K562 (cell line): ENCODE measurements at regions not wholly inside any gene's neighbourhood (a gene's known extent, or its start where the extent isn't known, plus 50 kb on each side); places are given as distances from the start of the nearest gene placed in this dataset.

ENCODE experiments used
- ATAC-seq: fragments of 200-7000 bp; cut with Tn5 transposase; 3 replicates; pipeline ENCODE4 v1.9.1; 2020; ENCODE audit warnings: moderate library complexity
- BruUV-seq: library from RNA; stranded (reverse); fragments of 400-500 nt; replicated peaks from 2 replicates; lab custom pipeline; 2021; lab: Mats Ljungman, UMichigan
- CTCF ChIA-PET: fragments of 300-600 bp; formaldehyde crosslinking; extraction: SDS; loops from one replicate; lab custom pipeline; 2021; ENCODE audit warnings: low intra/inter-chr PET ratio; lab: Yijun Ruan, JAX
- POLR2A ChIA-PET: fragments of 300-600, 350-650 bp; sonication (Branson Sonifier 250); formaldehyde crosslinking; extraction: SDS; loops from one replicate; lab custom pipeline; 2021; ENCODE audit warnings: antibody characterized with exemption, inconsistent platforms; lab: Yijun Ruan, JAX
- DNase-seq, 4 experiments: peaks; one replicate each; pipeline versions ENCODE4 v3.0.0 to v3.0.0-alpha.2; 2011 to 2018; ENCODE audit warnings: low spot score in 3 of 4, mixed read lengths in 3 of 4; ENCODE audit errors: extremely low read depth in 1 of 4
- FAIRE-seq: peaks from 2 replicates; lab custom pipeline; 2011; peaks lifted over from hg19 to GRCh38; lab: Jason Lieb, UNC
- H2AFZ ChIP-seq: 2 replicates; pipeline ENCODE4 v1.6.0; 2011; ENCODE audit warnings: low read depth, low read length, control low read depth, inconsistent platforms
- H3K27ac ChIP-seq: fragments of 200-600 bp; 3 replicates; pipeline ENCODE4 v1.8.0; 2011; ENCODE audit warnings: low read depth, mild to moderate bottlenecking, control low read depth, inconsistent platforms, low read length, moderate library complexity, mixed read lengths; ENCODE audit errors: extremely low read depth
- H3K27me3 ChIP-seq, 2 experiments: fragments of 300-600 bp in 1 of 2; 2 replicates in 1 of 2; 3 replicates in 1 of 2; pipeline versions ENCODE4 v1.6.0 to v1.8.0; 2011; ENCODE audit warnings: inconsistent platforms in 2 of 2, low read length in 2 of 2, mild to moderate bottlenecking in 1 of 2, mixed read lengths in 1 of 2, moderate library complexity in 1 of 2; ENCODE audit not compliant: control insufficient read depth in 2 of 2, insufficient read depth in 2 of 2
- H3K36me3 ChIP-seq: fragments of 300-600 bp; 3 replicates; pipeline ENCODE4 v1.8.0; 2011; ENCODE audit warnings: mild to moderate bottlenecking, low read length, inconsistent platforms; ENCODE audit not compliant: control insufficient read depth, insufficient read depth
- H3K4me1 ChIP-seq, 2 experiments: fragments of 200-600 bp in 1 of 2; replicated peaks in 1 of 2; 2 replicates in 1 of 2; 3 replicates in 1 of 2; pipeline versions ENCODE4 v1.5.1 to v1.8.0; 2011; ENCODE audit warnings: inconsistent platforms in 2 of 2, low read length in 2 of 2, mild to moderate bottlenecking in 1 of 2, mixed read lengths in 1 of 2, moderate library complexity in 1 of 2; ENCODE audit not compliant: control insufficient read depth in 2 of 2, insufficient read depth in 2 of 2
- H3K4me2 ChIP-seq: 2 replicates; pipeline ENCODE4 v1.6.1; 2011; ENCODE audit warnings: low read length, control low read depth, inconsistent platforms, mixed read lengths; ENCODE audit not compliant: insufficient read depth
- H3K4me3 ChIP-seq: fragments of 200-600 bp; sonication (generic), shearing (Covaris generic); 2 replicates; pipeline ENCODE4 v1.5.1; 2016; ENCODE audit warnings: control low read depth, inconsistent platforms
- H3K79me2 ChIP-seq: fragments of 200-600 bp; 3 replicates; pipeline ENCODE4 v1.8.0; 2011; ENCODE audit warnings: low read length, inconsistent platforms; ENCODE audit not compliant: control insufficient read depth, insufficient read depth
- H3K9ac ChIP-seq, 2 experiments: 2 replicates each; pipeline versions ENCODE4 v1.6.0 to v1.6.1; 2011; ENCODE audit warnings: low read depth in 2 of 2, low read length in 2 of 2, control low read depth in 1 of 2, inconsistent platforms in 1 of 2, mild to moderate bottlenecking in 1 of 2, mixed read lengths in 1 of 2; ENCODE audit not compliant: insufficient read depth in 1 of 2
- H3K9me1 ChIP-seq: one replicate; pipeline ENCODE4 v1.6.0; 2011; ENCODE audit warnings: inconsistent platforms, mild to moderate bottlenecking, low read length, moderate library complexity; ENCODE audit not compliant: control insufficient read depth, insufficient read depth
- H3K9me3 ChIP-seq: replicated peaks from 2 replicates; pipeline ENCODE4 v1.5.1; 2011; ENCODE audit warnings: low read depth, low read length, inconsistent platforms; ENCODE audit not compliant: control insufficient read depth, insufficient read depth
- H4K20me1 ChIP-seq: replicated peaks from 2 replicates; pipeline ENCODE4 v1.6.1; 2011; ENCODE audit warnings: low read length, inconsistent platforms, mixed read lengths; ENCODE audit not compliant: control insufficient read depth, insufficient read depth
- CTCF ChIP-seq, 3 experiments: IDR thresholded peaks in 2 of 3; conservative IDR thresholded peaks in 1 of 3; 2 replicates each; pipeline ENCODE4 v1.5.1; 2011 to 2012; ENCODE audit warnings: low read length in 3 of 3, mild to moderate bottlenecking in 3 of 3, control low read depth in 2 of 3, improper control_type of control experiment in 1 of 3, inconsistent platforms in 1 of 3, low read depth in 1 of 3, mixed read lengths in 1 of 3, moderate library complexity in 1 of 3; ENCODE audit not compliant: insufficient read depth in 2 of 3
- FOXJ2 ChIP-seq: fragments of 200-800 bp; sonication (Bioruptor generic); IDR thresholded peaks from 2 replicates; pipeline ENCODE4 v1.6.1; 2016; ENCODE audit warnings: missing genetic modification characterization, missing compliant biosample characterization
- HDAC1 ChIP-seq, 2 experiments: fragments of 450-650 bp; IDR thresholded peaks; 2 replicates each; pipeline ENCODE4 v1.6.1; 2016 to 2017; ENCODE audit warnings: inconsistent platforms in 1 of 2, mild to moderate bottlenecking in 1 of 2, moderate library complexity in 1 of 2
- HDAC6 ChIP-seq: IDR thresholded peaks from 2 replicates; pipeline ENCODE4 v1.6.1; 2012; ENCODE audit warnings: low read depth, mild to moderate bottlenecking, control low read depth, inconsistent platforms, low read length, moderate library complexity
- KLF1 ChIP-seq: fragments of 450-650 bp; IDR thresholded peaks from 2 replicates; pipeline ENCODE4 v1.6.1; 2016; ENCODE audit warnings: missing genetic modification characterization, missing compliant biosample characterization
- SIRT6 ChIP-seq: IDR thresholded peaks from one replicate; pipeline ENCODE4 v1.6.1; 2012; ENCODE audit warnings: low read depth, mild to moderate bottlenecking, control low read depth, inconsistent platforms, low read length, moderate library complexity
- WGBS: fragments of 100-300 bp; shearing (Covaris generic); methylation state at CpG from one replicate; pipeline ENCODE4 v1.1.6; 2016; ENCODE audit warnings: low coverage, mixed read lengths; ENCODE audit not compliant: insufficient coverage; ENCODE audit errors: missing lambda C conversion rate; 5-methylcytosine and 5-hydroxymethylcytosine counted together
- in situ Hi-C: fragments of 300-500 bp; cut with MboI; formaldehyde crosslinking; loops from 4 replicates; pipeline ENCODE4 v1.15.0; 2018; ENCODE audit warnings: inconsistent platforms, mixed read lengths
- intact Hi-C: fragments of 100-400 bp; cut with micrococcal nuclease; formaldehyde crosslinking; loops from 2 replicates; pipeline ENCODE4 v1.14.2; 2022
- TF ChIP-seq, protein P1 (sequence below): sonication (generic); formaldehyde crosslinking; IDR thresholded peaks from 2 replicates; pipeline ENCODE4 v1.8.1; 2022; ENCODE audit warnings: missing genetic modification reagents

GRCh38 chr21:24509131-24509530 is 1098.2 kb downstream of the MRPL39 start:
- H3K9me1 ChIP-seq = no peaks in the 10 kb centered on the region
- no peaks in the 10 kb centered on the region for H3K9me3 ChIP-seq
- H3K4me2 ChIP-seq = no peak overlapping the region
- CTCF ChIA-PET = no interaction called here
- no peak overlapping the region for H3K4me3 ChIP-seq
- H3K27me3 ChIP-seq = no peaks in the 10 kb centered on the region
- POLR2A ChIA-PET = no interaction called here
- in situ Hi-C loops = no loop called here
- no peak for FAIRE-seq
- no peak overlapping the region for H3K27ac ChIP-seq
- TF ChIP-seq HDAC6 (no peak), FOXJ2 (tag) (no peak), SIRT6 (no peak), HDAC1 (IDR thresholded peaks at IDR 0.05) (no peak), CTCF (IDR thresholded peaks at IDR 0.05 in 2 of 3, conservative IDR thresholded peaks at IDR 0.05 in 1 of 3; ENCODE audit: insufficient read depth in 2 of 3, low read depth in 1 of 3, low read length in 3 of 3) (no peak), KLF1 (no peak)
- TF ChIP-seq, protein P1, sequence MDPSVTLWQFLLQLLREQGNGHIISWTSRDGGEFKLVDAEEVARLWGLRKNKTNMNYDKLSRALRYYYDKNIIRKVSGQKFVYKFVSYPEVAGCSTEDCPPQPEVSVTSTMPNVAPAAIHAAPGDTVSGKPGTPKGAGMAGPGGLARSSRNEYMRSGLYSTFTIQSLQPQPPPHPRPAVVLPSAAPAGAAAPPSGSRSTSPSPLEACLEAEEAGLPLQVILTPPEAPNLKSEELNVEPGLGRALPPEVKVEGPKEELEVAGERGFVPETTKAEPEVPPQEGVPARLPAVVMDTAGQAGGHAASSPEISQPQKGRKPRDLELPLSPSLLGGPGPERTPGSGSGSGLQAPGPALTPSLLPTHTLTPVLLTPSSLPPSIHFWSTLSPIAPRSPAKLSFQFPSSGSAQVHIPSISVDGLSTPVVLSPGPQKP (CRISPR knock-in tag) = no peak
- TF ChIP-seq, all 486 proteins: peak for 0
- H3K36me3 ChIP-seq = no peaks in the 10 kb centered on the region
- no peak for DNase-seq
- no peak overlapping the region for H2AFZ ChIP-seq
- intact Hi-C loops = no loop called here
- H3K9ac ChIP-seq = no peak overlapping the region
- H4K20me1 ChIP-seq = no peaks in the 10 kb centered on the region
- no peaks in the 10 kb centered on the region for H3K4me1 ChIP-seq
- H3K79me2 ChIP-seq = no peaks in the 10 kb centered on the region
- ATAC-seq = no peak
- no TSS peak for BruUV-seq
- WGBS = 11% methylated on average over 1 of the region's 1 CpG
